ENCODE measurements at regions not wholly inside any gene's neighbourhood (a gene's known extent, or its start where the extent isn't known, plus 50 kb on each side); places are given as distances from the start of the nearest gene placed in this dataset.

DNA sequence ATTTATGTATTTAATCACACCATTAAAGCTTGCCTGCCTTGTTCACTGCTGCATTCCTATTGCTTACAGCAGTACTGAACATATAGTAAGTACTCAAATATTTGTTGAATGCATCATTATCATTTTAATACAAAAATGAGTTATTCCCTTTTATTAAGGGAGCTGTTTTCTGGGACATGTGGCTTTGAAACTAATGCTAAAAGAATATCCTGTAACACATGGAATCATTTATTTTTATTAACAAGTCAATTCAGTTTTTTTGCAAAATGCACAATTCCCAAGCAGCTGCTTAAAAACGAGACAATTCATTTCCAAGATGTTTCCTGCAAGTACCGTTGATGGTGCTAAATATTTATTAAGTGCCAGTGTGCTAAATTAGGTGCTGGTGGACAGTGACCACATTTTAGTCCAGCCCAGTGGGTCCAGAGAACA, 148.3 kb upstream of the NR3C1 start:
- peaks cover 5% of the 10 kb centered on the region for H3K9me3 Mint-ChIP-seq
- TF ChIP-seq, protein P1, sequence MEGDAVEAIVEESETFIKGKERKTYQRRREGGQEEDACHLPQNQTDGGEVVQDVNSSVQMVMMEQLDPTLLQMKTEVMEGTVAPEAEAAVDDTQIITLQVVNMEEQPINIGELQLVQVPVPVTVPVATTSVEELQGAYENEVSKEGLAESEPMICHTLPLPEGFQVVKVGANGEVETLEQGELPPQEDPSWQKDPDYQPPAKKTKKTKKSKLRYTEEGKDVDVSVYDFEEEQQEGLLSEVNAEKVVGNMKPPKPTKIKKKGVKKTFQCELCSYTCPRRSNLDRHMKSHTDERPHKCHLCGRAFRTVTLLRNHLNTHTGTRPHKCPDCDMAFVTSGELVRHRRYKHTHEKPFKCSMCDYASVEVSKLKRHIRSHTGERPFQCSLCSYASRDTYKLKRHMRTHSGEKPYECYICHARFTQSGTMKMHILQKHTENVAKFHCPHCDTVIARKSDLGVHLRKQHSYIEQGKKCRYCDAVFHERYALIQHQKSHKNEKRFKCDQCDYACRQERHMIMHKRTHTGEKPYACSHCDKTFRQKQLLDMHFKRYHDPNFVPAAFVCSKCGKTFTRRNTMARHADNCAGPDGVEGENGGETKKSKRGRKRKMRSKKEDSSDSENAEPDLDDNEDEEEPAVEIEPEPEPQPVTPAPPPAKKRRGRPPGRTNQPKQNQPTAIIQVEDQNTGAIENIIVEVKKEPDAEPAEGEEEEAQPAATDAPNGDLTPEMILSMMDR (conservative IDR thresholded peaks at IDR 0.05), result no peak
- no peaks in the 10 kb centered on the region for H3K36me3 Mint-ChIP-seq
- H3K27ac Mint-ChIP-seq, result no peak overlapping the region
- H3K4me3 Mint-ChIP-seq, result no peak overlapping the region
- no peak for DNase-seq (ENCODE audit: extremely low spot score, unreplicated experiment)
- peaks cover under 1% of the 10 kb centered on the region for H3K4me1 Mint-ChIP-seq (ENCODE audit: unreplicated experiment)
- no peaks in the 10 kb centered on the region for H3K27me3 Mint-ChIP-seq

DNA sequence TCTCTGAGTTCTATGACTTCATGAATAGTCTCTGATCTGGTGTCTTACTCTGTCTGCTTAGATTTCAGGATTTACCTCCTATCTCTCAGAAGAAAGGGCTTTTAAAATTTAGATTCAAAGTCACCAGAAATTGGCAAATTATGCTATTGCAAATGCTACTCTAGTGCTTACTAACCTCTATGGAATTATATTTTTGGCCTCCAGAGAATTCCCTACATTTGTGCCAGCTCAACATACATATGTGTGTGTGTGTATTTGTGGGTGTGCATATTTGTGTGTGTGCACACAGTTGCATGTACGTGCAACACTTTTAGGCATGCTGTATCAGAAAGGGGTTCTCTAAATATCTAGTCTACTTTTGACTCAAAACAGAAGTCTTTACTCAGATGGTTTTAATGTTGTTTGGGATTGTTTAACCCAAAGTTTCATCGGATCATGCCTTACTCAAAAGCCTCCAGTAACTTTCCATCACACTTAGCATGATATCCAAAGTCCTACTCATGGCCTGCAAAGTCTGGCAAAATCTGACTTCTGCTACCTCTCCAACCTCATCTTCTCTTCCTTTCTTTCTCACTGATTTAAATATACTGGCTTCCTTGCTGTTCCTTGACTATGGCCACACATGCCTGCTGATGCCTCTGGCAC, 147.6 kb upstream of the NR3C1 start:
- H3K36me3 Mint-ChIP-seq, result no peaks in the 10 kb centered on the region
- TF ChIP-seq, protein P1 (conservative IDR thresholded peaks at IDR 0.05), result no peak
- H3K27ac Mint-ChIP-seq, result no peak overlapping the region
- no peaks in the 10 kb centered on the region for H3K4me1 Mint-ChIP-seq (ENCODE audit: unreplicated experiment)
- H3K9me3 Mint-ChIP-seq, result peaks cover 5% of the 10 kb centered on the region
- no peak for DNase-seq (ENCODE audit: extremely low spot score, unreplicated experiment)
- no peak overlapping the region for H3K4me3 Mint-ChIP-seq
- H3K27me3 Mint-ChIP-seq, result no peaks in the 10 kb centered on the region

DNA sequence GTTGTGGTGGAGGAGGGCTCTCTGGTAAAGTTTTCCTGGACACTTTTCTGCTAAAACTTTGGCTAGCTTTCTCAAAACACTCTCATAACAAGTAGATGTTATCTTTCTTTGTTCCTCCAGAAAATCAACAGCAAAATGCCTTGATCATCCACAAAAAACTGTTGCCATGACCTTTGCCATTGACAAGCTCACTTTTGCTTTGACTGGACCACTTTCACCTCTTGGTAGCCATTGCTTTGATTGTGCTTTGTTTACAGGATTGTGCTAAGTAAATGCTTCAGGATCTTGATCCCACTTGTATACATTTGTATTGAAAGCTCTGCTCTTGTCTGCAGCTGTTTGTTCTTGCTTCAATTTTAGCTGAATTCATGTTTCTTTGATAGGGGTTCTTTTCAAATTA, 143.9 kb upstream of the NR3C1 start:
- no peaks in the 10 kb centered on the region for H3K36me3 Mint-ChIP-seq
- no peak overlapping the region for H3K27ac Mint-ChIP-seq
- no peak for DNase-seq (ENCODE audit: extremely low spot score, unreplicated experiment)
- H3K9me3 Mint-ChIP-seq, result peaks cover 5% of the 10 kb centered on the region
- no peaks in the 10 kb centered on the region for H3K27me3 Mint-ChIP-seq
- TF ChIP-seq, protein P1 (conservative IDR thresholded peaks at IDR 0.05), result no peak
- peaks cover 18% of the 10 kb centered on the region for H3K4me1 Mint-ChIP-seq (ENCODE audit: unreplicated experiment)
- H3K4me3 Mint-ChIP-seq, result no peak overlapping the region

DNA sequence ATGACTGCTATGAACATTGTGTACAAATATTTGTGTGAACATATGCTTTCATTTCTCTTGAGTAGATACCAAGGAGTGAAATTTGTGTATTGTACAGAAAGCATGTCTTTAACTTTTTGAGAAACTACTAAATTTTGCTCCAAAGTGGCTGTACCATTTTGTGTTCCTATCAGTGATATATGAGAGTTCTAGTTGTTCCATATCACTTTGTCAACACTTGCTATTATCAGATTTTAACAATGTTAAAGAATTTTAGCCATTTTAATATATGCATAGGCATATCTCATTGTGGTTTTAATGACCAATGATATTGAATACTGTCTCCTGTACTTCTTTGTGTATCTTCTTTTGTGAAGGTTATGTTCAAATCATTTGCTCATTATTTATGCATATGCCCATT, 142.9 kb upstream of the NR3C1 start:
- Mint-ChIP-seq H3K36me3 (no peaks in the 10 kb centered on the region), H3K9me3 (peaks cover 5% of the 10 kb centered on the region), H3K4me3 (no peak overlapping the region), H3K4me1 (ENCODE audit: unreplicated experiment) (peaks cover 26% of the 10 kb centered on the region), H3K27me3 (no peaks in the 10 kb centered on the region), H3K27ac (no peak overlapping the region)
- TF ChIP-seq, protein P1 (conservative IDR thresholded peaks at IDR 0.05), result no peak
- no peak for DNase-seq (ENCODE audit: extremely low spot score, unreplicated experiment)

DNA sequence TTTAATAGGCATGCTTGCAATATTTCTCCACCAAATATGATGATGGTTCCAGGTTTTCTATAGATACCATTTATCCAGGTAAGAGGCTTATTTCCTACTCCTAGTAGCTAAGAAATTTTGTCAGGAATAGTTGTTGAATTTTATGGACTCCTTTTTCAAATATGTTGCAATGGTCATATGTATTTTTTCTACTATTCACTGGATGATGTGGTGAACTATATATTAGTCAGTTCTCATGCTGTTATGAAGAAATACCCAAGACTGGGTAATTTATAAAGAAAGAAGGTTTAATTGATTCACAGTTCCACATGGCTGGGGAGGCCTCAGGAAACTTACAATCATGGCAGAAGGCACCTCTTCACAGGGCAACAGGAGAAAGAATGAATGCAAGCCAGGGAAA, 141.1 kb upstream of the NR3C1 start:
- peaks cover 5% of the 10 kb centered on the region for H3K9me3 Mint-ChIP-seq
- no peak overlapping the region for H3K4me3 Mint-ChIP-seq
- TF ChIP-seq, protein P1 (conservative IDR thresholded peaks at IDR 0.05), result no peak
- H3K27me3 Mint-ChIP-seq, result no peaks in the 10 kb centered on the region
- peaks cover 26% of the 10 kb centered on the region for H3K4me1 Mint-ChIP-seq (ENCODE audit: unreplicated experiment)
- H3K27ac Mint-ChIP-seq, result no peak overlapping the region
- no peaks in the 10 kb centered on the region for H3K36me3 Mint-ChIP-seq
- DNase-seq (ENCODE audit: extremely low spot score, unreplicated experiment), result no peak

All from type B pancreatic cell (in vitro differentiated cells).